NCI-H2171 treated with DMSO at 0.1 percent for 48 hours (cell line): ENCODE measurements at regions not wholly inside any gene's neighbourhood (a gene's known extent, or its start where the extent isn't known, plus 50 kb on each side); places are given as distances from the start of the nearest gene placed in this dataset.

Experiments
- DNase-seq: peaks from one replicate; lab custom pipeline; 2025; lab: John Stamatoyannopoulos, UW

DNA sequence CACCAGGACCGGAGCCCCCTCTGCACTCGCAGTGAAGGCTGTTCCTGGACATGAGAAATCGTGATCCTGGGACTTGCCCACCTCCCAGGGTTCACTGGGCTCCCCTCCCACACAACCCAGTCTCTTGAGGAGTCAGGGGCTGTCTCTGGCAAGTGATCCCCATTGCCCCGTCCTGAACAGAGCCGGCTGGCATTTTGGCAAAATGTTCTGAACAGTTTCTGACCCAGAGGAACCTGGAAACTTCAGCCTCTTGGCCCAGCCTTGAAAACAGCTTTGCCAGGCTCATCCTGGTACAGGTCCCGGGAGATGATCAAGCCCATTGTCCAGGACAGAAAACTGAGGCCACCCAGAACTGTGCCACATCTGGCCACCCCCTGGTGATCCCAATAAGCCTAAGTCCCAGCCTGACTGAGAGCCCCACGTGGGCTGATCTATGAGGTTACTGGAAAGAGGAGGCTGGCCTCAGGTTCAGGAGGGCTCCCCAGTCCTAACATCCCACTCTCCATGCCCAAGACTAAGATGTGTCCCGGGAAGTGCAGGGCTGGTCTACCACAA is 115.7 kb downstream of the OAT start:
- DNase-seq = no peak

DNA sequence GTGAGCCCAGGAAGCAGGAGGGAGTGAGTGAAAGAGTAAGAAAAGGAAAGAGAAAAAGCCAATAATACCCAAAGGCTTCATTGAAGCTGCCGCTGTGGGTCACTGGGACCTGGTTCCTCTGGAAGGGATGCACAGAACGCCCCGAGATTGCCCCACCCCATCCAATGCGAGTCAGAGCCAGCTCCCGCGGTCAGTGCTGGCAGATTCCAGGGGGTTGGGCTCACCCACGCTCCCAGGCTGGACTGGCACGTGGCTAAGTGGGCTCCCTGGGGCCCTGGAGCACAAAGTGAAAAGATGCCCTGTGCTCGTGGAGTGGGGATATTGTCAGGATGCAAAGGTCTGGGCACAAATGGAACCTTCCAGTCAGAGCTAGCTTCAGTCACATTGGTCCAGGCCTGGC is 117.0 kb downstream of the OAT start:
- DNase-seq = no peak

DNA sequence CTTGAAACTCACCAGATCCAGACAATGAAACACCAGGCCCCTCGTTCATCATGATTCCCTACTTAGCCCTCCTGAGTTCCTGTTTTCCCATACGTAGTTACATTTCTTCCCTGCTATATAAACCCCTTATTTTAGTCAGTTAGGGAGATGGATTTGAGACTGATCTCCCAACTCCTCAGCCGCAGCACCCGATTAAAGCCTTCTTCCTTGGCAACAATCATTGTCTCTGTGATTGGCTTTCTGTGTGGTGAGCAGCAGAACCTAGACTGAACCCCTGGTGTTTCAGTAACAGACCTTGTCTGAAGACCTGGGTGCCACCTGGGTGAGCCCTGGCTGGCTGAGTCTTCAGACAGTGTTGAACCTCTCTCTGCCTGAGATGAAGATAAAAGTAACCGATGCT is 118.0 kb downstream of the OAT start:
- no peak for DNase-seq

DNA sequence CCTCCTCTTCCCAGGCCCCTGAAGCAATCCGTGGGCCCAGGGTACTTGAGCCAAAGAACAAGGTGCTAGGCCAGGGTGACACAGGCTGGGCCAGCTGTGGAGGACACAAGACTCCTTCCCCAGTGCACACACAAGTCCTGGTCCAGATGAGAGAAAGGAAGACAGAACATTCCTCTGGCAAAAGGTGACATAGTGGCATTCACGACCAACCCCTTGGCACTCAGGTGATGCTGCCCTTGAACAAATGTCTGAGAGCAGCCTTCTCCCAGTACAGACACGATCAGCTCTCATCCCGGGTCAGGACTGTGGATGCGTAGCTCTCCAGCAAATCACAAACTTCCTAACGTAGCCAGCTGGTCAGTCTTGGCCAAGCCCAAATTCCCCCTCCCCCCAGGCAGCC is 118.5 kb downstream of the OAT start:
- no peak for DNase-seq

DNA sequence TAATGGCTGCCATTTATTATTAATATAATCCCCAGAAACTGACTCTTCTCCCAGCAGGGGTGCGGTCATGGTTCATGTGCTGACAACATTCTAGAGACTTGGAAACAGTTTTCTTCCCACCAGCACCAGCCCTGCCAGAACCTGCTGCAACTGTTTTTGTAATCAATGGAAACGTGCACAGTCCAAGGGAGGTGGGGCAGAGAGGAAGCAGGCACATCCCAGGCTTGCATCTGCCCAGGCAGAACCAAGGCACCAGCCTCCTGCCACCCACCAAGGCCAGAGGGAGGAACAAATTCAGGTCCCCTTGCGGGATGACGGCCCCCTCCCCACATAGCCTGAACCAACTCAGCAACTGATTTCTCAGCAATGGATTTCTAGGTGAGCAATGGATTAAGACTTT is 119.0 kb downstream of the OAT start:
- no peak for DNase-seq

DNA sequence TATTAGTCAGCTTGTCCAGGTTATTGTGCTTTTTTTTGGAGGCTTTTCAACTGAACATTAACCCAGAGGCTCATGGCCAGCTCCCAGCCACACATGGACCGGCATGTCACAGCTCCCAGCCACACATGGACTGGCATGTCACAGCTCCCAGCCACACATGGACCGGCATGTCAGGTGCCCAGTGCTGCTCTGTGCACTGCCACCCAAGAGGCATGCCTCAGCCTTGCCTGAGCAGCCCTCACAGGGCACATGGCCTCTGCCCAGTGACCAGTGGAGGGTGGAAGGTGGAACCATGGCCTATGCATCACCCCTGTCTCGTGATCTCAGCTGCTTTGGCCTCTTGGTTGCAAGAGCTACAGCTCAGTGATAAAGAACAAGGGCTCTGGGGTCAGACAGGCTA is 119.8 kb downstream of the OAT start:
- no peak for DNase-seq

DNA sequence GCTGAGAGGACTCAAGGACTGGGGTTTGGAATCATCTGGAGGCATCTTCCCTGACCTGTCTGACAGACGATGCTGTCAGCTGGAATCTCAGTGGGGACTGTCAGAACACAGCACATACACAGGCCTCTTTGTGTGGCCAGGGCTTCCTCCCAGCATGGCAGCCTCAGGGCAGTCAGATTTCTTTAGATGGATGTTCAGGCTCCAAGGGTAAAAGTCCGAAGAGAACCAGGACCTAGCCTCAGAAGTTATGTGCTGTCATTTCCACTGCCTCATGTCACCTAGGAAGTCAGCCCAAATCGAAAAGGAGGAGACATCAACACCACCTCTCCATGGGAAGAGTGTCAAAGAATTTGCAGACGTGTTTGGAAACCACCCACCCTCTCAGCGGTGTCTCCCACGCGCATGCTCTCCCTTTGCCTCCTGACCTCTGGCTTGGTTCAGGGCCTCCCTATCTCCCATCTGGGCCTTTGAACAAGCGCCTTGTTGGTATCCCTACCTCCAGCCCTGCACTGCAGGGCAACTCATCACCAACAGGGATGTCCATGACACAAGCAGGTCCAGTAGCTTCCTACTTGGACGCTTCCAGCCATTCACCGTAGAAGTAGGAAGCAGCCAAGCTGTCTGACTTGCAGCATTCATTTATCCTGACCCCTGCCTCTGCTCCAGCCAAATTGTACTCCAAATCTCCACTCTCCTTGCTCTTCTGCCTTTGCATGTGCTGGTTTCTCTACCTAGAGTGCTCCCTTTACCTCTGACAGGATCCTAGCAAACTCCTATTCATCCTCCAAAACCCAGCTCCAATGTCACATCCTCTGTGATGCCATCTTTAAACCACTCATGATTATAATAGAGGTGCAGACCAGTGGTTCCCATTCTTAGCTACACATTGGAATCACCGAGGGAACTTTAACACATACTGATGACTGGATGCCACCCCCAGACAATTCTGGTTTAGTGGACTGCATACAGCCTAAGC is 121.6 kb downstream of the OAT start:
- DNase-seq = no peak

DNA sequence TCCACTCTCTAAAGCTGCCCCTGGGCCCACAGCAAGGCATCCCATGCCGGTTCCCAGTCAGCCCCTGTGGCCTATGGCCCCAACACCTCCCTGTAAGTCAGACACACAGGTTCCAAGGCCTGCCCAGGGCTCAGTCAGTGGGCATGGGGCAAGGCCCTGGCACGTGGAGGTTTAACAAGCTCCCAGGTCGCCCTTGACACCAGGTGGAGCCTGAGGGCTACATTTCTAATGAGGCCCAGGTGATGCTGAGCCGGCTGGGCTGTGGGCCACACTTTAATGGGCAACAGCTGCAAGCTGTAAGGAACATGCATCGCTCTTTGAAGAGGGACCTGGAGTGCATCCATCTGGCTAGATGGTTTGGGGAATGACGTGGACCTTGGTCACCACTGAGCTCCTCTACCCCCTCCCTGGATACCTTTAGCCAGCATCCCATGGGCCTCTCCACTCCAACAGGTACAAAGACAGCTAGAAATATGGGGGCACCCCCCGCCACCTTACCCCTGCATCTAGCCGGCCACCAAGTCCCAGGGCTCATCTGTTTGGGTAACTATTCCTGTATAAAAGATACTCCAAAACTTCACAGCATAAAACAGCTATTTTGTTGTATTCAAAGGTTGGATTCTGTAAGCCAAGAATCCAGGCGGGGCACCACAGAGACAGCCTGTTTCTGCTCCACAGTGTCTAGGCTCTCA is 122.5 kb downstream of the OAT start:
- DNase-seq = peak; percentile 30

DNA sequence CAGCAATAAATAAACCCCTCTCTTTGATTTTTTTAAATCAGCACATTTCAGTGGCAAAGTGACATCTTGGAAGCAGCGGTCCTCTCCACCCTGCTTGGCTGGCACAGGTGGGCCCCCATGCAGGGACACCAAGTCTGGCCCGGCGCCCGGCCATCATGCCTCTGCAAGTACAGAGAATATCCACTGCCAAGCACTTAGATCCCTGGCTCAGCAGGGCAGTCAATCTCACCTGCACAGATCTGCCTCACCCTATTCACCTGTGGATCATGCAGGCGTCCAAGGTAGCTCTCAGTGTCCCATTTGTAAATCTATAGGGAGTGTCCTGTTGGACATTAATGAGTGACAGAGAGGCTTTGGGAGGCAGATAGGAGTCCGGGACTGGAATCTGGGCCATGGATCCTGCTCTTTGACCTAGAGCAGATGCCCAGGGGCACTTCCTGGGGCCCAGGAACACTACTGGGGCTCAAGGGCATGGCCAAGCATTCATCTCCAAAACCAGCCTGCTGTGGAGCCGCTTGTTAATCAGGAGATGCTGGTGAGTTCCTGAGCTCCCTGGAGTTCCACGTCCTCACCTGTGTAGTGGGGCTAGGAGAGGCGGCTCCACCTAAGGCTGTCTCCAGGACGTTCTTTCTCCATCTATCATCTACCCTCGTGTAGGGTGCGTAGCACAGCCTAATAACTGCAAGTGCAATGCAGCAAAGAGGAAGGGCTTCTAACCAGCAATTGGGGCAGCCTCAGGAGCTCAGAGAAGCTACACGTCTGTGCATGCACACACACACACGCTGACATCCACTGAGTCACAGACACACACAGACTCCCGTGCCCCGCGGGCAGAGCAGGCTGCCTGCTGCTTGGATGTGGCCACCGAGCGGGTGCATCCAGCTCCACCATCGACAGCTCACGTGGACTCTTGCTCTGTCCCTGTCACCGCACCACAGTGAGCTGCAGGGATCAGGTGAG is 123.6 kb downstream of the OAT start:
- peak; percentile 26 for DNase-seq

DNA sequence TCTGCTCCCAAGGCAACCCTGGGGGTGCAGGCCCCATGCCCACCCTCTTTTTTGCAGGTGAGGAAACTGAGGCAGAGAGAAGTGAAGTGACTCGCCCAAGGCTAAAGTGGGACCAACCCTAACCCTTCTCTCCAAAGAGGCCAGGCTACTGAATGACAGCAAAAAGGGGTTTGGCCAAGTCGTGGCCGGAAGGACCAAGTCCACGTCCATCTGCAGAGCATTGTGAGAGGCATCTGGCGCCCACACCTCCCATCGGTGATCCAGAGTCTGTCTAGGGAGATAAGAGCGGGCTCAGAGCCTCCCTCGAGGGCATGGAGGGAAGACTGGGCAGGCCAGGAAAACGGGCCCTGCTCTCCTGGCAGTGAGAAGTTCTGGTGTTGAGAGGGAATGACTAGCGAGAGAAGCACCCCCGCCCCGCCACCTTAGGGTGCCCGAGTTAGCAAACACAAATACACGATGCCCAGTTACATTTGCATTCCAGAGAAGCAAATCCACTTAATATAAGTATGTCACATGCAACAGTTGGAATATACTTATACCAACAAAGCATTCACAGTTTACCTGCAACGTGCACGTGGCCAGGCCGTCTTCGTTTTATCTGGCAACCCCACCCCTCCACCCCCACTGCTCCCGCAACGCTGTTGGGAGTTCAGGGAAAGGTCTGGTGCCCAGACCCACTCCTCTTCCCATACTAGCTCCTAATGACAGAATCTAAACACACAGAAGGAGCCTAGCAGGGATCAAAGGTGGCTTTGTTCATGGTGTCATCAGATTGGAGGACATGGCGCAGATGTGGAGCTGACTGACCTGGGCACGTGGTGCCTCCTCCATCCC is 124.9 kb downstream of the OAT start:
- DNase-seq = no peak

DNA sequence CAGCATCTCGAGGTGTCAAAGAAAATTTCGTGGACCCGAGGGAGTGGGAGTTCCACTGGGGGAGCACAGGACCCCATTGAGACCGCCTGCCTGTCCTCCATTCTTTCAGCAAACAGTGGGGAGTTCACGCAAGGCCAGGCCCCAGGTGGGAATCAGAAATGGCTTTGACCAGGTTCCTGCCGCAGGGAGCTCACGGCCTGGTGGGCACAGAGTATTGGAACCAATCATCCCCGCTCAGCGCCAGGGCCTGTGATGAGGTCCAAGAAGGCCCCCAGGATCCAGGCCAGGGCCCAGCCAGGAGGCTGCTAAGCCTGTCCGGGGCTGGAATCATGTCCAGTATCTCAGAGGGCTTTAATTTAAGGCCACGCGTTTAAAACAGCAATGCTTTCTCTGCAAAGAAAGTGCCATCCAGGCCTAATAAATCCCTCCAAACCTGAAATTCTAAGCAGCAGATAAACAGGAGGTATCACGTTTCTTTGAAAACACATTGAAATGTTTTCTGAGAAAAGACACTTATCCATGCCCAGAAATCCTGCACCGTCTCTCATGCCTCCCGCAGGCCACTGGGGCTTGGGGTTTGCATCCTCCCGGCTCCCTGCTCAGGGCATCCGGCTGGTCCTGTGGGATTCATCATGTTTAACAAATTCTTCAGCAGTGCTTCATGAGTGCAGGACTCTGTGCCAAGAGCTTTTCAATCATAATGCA is 125.7 kb downstream of the OAT start:
- DNase-seq = peak; percentile 52

DNA sequence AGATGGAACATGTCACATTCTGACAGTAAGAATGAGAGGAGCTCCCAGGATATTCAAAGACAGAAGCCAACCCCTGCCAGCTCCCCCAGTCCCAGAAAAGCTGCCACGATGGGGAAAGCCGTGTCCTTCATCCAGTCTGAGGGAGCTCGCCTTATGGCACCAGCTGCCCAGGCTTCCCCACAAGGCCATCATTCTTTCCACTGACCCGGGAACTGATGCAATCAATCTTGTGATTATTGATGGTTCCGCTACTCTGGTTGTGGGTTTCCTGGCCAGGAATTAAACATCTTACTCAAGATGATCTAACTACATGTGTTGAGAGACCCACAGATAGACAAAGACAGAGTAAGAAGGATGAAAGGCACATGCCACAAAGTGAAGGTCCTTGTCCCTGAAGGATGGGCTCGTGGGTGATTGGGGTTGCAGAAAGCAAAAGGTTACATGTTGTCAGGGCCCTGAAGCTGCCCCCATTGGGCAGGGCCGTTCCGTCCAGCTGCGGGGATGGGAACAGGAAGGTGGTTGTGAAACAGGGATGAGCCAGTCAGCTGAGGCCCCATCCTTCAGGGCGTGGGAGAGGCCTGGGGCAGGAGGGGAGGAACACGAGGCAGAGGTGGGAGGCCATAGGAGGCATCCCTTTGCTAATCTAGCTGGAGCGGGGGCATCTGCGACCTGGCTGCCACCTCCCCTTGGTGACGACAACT is 127.6 kb downstream of the OAT start:
- DNase-seq = no peak

DNA sequence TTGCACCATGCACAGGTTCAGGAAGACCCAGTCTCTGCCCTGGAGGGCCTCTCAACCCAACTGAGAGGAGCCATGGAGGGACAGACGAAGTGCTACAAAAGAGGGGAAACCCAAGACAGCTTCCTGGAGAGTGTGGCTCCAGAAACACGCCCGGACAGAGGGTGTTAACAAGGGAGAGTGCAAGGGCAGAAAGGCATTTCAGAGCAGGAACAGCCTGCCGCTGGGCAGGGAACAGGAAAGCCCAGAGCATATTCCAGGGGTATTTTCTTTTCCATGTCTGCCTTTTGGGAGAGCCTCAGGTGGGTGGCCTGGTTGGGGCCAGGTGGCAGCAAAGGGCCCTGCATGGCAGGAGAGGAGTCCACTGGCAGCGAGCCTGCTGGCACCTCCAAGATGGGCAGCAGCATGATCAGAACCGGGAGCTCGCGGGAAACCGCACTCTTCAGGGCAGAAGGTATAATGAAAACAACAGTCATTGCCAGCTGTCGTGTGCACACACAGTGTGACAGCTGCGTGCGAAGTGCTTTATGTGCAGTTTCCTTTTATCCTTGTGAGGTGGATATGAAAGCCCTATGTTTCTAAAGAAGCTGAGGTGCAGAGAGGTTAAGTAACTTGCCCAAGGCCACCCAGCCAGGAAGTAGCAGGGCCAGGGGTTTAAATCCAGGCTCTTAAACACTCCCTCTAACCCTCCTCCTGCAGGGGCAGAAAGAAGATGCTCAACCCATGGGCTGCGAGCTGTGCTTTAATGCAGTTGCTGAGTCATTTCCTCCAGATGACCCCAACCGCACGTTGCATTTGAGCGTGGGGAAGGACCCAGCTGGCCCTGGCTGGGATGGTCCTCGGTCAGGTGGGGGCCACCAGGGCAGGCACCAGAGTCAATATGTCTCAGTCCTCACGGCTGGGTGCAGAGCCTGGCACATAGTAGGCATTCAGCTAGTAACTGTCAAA is 128.6 kb downstream of the OAT start:
- DNase-seq = peak; percentile 51

DNA sequence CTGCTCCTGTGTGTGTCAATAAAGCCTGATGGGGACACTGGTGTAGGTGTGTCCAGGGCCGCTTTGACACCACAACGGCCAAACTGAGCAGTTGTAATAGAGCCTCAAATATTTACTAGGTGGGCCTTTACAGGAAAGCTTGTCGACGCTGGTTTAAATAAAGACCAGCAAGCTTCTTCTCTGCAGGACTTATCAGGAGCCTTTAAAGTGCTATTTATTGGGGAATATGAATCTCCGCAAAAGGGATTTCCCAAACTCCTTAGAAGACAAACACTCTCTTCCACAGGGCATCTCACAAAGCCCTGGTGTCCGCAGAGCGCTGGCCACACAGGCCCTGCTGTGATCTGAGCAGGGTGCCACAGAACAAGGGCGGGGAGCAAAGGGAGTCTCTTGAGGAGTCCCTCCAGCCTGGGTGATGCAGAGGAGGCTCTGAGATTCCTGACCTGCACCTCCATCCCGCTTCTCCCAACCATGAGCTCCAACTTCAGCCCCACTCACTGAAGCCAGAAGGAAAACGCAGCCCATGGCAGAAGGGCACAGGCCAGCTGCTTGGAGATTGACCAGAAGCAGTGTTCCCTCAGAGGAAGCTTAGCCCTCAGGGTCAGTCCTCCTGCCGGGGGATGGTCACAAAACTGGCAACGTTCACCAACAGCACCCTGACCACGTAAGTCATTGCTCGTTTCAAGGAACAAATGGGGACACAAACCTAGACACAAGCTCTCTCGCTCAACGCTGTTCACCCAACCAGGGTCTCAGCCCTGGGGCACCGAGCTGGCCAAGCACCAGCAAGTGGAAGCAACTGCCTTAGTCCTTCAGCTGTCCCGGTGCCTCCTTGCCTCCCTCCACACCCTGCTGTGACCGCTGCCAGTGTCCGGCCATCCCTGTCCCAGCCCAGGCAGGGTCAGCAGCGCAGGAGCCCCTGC is 129.5 kb downstream of the OAT start:
- no peak for DNase-seq

DNA sequence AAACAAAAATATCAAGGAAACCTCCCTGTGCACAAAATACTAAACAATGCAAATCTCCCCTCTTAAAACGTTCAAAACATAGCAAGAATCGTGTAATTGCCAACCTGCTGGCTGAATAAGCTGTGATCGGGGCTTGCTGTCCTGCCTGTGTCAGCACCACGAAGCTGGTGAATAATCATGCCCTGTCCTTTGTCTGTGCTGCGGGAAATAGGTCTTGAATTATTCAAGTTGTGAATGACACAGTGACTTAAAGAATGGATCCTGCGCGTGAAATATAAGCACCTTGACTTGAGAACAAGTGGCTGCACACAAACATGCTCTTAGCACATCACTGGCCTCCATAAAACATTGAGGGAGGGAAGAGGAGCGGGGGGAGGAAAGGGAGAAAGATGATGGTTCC is 130.2 kb downstream of the OAT start:
- DNase-seq = no peak

DNA sequence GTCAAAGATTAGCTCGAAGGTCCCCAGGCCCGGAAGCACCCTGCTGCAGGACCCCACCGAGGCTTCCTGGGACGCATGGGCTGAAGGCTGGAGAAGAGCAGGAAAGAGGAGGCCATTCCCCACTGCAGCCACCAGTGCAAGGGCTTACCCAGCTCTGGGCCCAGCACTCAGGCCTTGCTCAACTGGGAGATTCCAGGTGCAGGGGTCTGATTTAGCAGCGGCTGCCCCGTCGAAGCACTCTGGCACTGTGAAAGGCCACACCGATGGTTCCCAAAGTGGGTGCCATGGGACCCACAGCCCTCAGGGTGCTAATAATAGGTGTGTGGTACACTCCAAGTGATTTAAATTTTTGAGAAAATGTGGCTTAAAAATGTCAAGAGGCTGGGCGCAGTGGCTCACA is 130.9 kb downstream of the OAT start:
- no peak for DNase-seq

DNA sequence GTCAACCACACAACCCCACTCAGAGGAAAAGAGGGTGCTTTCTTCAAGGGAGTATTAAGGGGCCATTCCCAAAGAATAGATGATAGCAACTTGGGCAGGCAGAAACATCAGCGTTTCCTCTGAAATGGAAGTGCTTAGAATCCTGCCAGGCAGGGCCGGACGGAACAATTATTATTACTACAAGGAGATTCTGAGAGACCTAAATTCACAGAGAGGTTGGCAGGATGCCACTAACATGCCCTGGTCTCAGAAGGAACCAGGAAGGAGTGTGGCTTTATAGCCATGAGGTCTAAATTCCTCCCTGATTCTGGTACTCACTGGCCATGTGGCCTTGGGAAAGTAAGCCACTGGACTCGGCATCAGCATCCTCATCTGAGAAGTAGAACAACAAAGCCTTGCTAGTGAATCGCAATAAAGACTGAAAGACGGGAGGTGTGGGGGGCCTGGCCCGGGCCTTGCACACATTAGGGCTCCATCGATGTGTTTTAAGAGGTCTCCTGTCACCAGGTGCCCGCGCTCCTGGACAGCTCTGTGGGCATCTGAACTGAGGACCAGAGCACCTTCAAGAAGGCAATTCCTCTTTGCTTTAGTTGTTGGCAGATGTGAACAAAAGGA is 131.5 kb downstream of the OAT start:
- DNase-seq = no peak
